ENCODE measurements at regions not wholly inside any gene's neighbourhood (a gene's known extent, or its start where the extent isn't known, plus 50 kb on each side); places are given as distances from the start of the nearest gene placed in this dataset.

DNA sequence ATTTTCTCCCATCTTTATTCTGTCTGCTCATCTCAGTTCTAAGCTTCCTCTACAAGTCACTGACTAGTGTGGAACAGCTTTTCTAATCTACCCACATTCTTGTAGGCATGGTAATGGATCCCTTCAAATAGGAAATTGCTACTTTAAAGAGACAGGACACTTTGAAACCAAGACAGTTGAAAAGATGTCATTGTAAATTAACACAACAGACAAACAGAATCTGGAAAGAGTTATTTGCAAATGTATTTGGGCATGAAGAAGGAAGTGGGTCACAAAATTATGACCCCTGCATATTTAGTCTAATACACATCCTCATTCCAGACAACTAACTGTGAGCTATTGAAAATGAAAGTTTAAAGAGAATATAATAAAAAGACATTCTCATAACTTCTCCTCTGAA is 298.2 kb upstream of the MARCKS start:
- DNase-seq, result no peak

GRCh38 chr6:113560376-113560775 is 296.8 kb upstream of the MARCKS start:
- no peak for DNase-seq

DNA sequence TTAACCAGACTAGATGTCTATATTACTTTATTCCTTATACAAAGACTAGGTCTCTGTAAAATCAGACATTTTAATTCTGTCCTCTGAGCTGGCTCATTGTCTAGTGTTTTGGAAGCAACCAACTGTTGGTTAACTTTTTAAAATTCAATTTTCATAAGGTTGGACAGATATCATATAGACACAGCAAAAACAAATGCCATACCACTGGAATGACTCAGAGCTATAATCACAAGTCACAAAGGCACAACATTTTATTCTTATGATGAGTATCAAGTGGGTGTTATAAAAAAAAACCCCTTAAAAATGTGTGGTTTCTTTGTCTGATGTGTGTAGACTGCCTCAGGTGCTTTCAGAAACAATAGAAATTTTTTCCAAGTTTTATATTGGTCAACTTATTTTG is 296.2 kb upstream of the MARCKS start:
- no peak for DNase-seq

GRCh38 chr6:113562248-113562647 is 294.9 kb upstream of the MARCKS start:
- no peak for DNase-seq

DNA sequence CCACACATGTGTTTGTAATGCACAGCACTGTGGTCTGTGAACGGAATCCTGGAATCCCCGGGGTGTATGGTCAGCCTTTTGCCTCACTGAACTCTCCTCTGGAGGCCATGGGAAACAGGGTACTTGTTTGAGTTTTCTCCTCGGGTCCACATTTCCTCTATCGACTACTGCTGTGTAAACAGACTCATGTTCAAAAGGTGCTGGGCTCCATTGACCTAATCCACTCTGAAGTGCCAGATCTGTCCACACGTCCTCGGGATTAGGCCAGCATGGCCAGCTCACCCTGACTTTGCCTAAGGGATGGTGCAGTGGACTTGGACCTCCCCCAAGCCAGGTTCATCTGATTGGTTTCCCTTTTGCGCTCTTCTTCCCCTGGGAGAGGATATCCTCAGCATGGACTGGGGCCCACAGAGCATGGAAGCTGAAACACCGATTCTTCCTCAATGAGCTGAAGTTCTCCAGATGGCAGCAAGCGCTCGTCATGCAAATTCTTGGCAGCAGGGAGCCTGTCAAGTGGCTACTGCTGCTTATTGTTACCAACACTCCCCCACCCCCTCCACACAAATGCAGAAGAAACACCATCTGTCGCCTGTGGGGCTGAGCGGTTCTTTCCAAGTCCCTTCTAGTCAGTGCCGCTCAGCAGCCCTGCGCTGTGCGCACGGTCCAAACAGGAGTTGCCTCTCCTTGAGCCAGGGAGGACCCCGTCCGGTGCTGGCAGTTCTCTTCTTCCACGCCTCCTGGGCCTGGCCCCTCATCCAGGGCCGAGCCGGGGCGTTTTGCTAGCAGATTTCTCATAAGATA is 292.6 kb upstream of the MARCKS start:
- DNase-seq, result peak; percentile 91

GRCh38 chr6:113565306-113565705 is 291.8 kb upstream of the MARCKS start:
- no peak for DNase-seq

GRCh38 chr6:113570161-113570560 is 287.0 kb upstream of the MARCKS start:
- no peak for DNase-seq

DNA sequence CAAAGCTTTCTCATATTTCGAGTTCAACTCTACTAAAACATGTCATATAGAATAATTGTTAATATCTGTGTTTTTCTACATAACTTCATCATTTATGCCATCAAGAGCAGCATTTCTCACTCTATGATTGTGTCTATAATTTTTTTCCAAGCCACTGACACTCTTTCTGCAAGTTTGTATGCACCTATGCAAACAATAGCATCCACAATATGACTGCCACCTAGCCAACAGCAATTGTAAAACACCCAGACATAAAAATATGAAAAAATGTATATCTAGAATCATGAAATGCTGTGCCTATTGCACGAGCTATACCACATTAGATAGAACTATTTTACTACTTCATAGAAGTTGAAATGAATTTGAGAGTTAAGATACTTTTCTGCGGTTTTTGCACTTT is 286.5 kb upstream of the MARCKS start:
- DNase-seq, result no peak

DNA sequence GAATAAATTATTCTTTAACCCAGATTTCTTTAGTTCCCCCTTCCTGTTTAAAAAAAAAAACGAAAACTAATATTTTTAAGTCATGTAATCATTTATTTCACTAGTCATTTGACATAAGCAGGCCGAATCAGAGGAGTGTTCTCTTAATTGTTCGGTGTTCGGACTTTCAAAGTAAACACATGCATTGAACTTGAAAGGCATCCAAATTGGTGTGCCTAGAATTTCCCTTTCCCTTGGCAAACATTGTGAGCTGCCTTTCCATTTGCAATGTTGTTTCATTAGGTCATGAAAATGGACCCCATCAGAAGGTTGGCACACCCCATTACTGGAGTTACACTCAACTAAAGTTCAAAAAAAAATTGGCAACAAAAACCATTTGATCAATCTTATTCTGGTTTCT is 283.0 kb upstream of the MARCKS start:
- no peak for DNase-seq

- no peak for DNase-seq
Observed at GRCh38 chr6:113576310-113576709, 280.8 kb upstream of the MARCKS start.

- DNase-seq, result no peak
Observed at GRCh38 chr6:113578691-113579090, 278.5 kb upstream of the MARCKS start.

DNA sequence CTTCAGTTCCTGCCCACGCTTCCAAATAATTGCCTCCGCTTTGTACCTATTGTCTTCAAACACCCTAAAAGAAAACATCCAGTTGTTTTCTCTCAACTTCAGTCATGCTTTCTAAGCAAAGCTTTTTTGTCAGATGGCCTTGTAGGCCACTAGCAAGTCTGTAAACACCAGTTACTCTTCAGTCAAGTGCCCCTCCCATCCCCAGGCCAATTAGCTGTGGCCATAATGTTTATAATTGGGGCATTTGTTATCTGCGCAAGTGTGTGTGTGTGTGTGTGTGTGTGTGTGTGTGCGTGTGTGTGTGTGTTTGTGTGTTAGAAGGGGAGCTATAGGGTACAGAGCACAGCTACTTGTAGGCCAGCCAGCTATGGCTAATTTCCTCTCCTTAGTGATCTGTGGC is 272.4 kb upstream of the MARCKS start:
- no peak for DNase-seq

DNA sequence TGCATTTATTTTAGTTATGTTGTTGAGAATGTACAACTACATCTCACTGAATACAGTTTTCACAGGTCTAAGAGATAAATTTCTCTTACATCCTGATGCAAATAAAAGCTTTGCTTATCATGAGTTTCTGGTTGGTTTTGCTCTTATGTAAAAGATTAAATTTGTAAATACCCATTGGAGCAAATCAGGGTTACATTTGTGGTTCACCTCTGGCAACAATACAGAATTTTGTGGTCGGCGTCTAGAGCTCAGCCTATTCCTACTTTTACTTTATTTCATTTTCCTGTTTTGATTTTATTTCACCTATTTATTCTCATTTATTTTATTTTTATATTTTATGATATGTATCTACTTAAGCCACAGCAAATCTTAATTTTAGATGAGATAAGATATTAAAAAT is 271.9 kb upstream of the MARCKS start:
- DNase-seq, result no peak

DNA sequence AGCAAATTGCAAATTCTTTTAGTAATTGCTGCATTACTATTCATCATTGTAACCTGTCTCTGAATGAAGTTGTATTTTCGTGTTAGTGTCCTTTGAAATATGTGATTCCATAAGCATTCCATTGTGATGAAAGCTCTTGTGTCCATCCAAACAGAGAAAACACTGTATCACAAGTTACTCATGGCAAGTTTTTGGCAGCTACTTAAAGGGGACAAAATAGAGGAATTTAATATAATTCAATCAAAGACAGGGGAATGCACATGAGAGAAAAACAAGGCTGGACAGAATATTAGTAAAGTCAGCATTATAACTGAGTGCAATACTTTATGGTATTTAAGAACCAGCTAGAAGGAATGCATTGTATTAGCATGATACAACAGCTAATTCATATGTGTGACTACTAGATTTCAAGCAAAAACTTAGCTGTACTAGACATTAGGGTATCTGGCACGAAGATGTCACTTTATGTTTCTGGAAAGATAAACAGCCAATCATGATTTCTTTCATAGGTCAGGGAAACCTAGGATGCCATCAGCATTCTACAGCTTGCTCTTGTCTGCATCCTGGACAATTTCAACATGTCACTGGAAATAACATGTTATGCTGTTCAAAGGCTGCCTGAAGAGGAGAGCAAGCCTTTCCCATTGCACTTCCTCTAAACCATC is 270.6 kb upstream of the MARCKS start:
- no peak for DNase-seq

DNA sequence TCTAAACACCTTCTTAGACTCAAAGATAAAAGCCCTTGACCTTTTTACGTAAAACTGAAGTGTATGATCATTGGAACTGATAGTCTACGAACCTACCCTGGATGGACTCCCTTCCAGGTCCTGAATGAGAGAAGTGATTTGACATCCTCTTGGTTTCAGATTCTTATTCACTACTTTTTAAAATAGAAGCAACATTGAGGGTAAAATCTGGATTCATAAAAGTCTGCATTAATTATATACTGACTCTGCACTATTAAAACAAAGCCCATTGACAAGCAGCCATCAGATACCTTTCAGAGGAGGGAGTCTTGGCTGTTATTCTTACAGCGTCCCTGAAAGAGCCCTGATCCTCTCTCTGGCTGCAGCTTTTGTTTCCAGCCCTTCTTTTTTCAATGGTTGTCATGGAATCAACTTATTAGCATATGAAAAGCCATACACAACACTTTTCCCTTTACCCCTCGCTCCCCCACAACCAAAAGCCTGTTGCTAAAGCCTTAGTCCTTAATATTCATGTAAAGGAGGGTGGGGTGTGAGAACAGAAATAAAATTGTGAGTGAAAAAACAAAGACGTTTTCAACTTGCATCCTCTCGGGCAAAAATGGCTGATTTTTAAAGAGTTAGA is 270.0 kb upstream of the MARCKS start:
- DNase-seq, result peak; percentile 45

DNA sequence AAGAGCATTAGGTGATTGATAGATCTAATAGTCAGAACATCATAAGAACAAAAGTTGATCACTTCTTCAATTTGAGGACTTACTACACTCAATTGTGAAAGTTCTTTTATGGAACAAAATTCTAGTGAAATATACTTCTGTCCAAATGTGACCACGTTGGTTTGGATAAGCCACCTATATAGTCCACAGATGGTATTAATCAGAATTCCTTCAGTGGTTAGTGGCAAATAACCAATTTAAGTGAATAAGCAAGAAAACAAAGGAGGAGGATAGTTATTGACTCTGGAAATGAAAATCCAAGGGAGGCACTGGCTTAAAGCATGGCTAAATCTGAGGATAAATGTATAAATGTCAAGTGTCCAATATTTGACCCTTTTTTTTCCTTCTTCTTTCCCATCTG is 268.5 kb upstream of the MARCKS start:
- no peak for DNase-seq

DNA sequence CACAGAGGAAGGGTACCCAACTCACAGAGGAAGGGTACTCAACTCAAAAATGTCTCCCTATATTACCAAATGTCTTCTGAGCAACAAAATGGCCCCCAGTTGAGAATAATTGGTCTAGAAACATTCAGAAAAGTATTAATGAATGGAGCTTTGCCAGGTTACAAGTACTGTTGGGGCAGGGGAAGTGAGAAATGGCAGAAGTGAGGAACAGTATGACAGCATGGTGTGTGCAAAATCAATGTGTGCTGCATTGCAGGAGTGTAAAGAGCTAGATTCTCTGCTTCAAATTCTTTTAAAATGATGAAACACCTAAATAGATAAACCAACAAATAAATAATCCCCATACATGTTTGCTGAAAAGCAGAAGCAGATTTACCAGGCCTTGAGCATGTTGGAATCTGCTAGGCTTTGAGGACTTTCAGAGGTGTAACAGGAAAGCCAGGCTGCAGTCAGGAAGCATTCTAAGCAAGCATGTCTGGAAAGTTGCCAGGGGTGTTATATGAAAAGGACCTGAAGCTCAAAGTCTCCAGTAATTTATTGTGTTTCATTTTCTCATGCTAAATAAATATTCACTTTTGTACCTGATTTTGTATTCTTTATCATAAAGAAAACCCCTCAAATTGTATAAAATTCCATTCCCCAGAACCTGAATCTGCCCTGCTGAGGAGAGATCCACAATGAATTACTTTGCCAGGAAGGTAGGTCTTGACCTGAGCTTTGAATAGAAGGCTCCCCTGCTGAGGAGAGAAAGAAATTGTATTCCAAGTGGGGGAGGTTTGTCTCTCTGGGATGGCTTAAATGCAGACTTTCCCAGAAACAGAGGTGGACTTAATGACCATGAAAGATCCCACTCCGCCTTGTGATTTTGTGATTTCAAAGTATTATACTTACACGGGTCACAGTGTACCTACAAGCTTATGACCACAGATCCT is 265.0 kb upstream of the MARCKS start:
- no peak for DNase-seq

DNA sequence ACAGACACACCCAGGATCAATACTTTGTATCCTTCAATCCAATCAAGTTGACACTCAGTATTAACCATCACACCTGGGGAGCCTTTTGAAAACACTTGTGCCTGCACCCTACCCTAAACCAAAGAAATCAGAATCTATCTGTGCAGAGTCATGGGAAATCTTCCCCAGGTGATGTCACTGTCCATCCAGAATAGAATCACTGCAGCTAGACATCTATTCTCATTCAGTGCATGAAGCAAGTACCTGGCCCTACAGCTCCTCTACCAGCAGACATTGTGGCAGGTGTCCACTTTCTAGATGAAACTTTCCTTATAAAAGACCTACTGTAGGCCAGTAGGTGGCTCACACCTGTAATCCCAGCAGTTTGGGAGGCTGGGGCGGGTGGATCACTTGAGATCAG is 262.4 kb upstream of the MARCKS start:
- DNase-seq, result no peak

- DNase-seq, result peak; percentile 62
Observed at GRCh38 chr6:113595911-113596376, 261.2 kb upstream of the MARCKS start.

- peak; percentile 38 for DNase-seq
Observed at GRCh38 chr6:113596387-113597230, 260.5 kb upstream of the MARCKS start.

- no peak for DNase-seq
Observed at GRCh38 chr6:113597231-113597583, 259.9 kb upstream of the MARCKS start.

GRCh38 chr6:113598786-113599185 is 258.4 kb upstream of the MARCKS start:
- DNase-seq, result no peak
